OCI-LY7 (cell line): ENCODE measurements at regions not wholly inside any gene's neighbourhood (a gene's known extent, or its start where the extent isn't known, plus 50 kb on each side); places are given as distances from the start of the nearest gene placed in this dataset.

Experiments used
- CTCF ChIP-seq: fragments of 200-600 bp; sonication (generic); conservative IDR thresholded peaks from 2 replicates; pipeline ENCODE4 v1.5.1; 2014; ENCODE audit warnings: mild to moderate bottlenecking, antibody characterized with exemption, low read length, moderate library complexity, mixed read lengths
- EZH2phosphoT487 ChIP-seq: fragments of 200-600 bp; sonication (generic); IDR thresholded peaks from 2 replicates; pipeline ENCODE4 v1.6.1; 2018; ENCODE audit warnings: low read depth, borderline replicate concordance, mild to moderate bottlenecking, mixed run types, antibody characterized with exemption, low read length, moderate library complexity, mixed read lengths

- no peak for TF ChIP-seq CTCF
- no peak for TF ChIP-seq EZH2phosphoT487
Measured at GRCh38 chr18:28657961-28658360, 481.0 kb upstream of the CDH2 start.
